Tibial artery (tissue), 4 donors: ENCODE measurements at regions not wholly inside any gene's neighbourhood (a gene's known extent, or its start where the extent isn't known, plus 50 kb on each side); places are given as distances from the start of the nearest gene placed in this dataset.

ENCODE experiments used
- DNase-seq, 2 donors: peaks; one replicate each; pipeline ENCODE4 v3.0.0-alpha.2; 2019
- H3K27ac ChIP-seq, 2 donors: fragments of 200-600 bp; sonication (generic) in 1 of 2; 1 replicate in 1 of 2; 2 replicates in 1 of 2; pipeline ENCODE4 v1.5.1; 2018 to 2019; ENCODE audit warnings: mild to moderate bottlenecking in 1 of 2
- H3K27me3 ChIP-seq, 2 donors: fragments of 200-600 bp; sonication (generic) in 1 of 2; one replicate each; pipeline versions ENCODE4 v1.5.1 to v1.6.0; 2016 to 2019
- H3K36me3 ChIP-seq, 3 donors: fragments of 200-600 bp; sonication (generic) in 2 of 3; one replicate each; pipeline ENCODE4 v1.5.1; 2016 to 2019; ENCODE audit warnings: mild to moderate bottlenecking in 2 of 3
- H3K4me1 ChIP-seq, 4 donors: fragments of 200-600 bp; sonication (generic) in 2 of 4; 1 replicate in 3 of 4; 2 replicates in 1 of 4; pipeline ENCODE4 v1.5.1; 2016 to 2019
- H3K4me3 ChIP-seq, 2 donors: fragments of 200-600 bp; sonication (generic) in 1 of 2; 1 replicate in 1 of 2; 2 replicates in 1 of 2; pipeline ENCODE4 v1.5.1; 2018 to 2019; ENCODE audit warnings: mild to moderate bottlenecking in 2 of 2
- H3K9me3 ChIP-seq, 3 donors: fragments of 200-600 bp; sonication (generic) in 1 of 3; one replicate each; pipeline ENCODE4 v1.5.1; 2016 to 2019
- CTCF ChIP-seq, 2 experiments: fragments of 200-600 bp in 1 of 2; fragments of 450-650 bp in 1 of 2; IDR thresholded peaks; one replicate each; pipeline ENCODE4 v1.5.1; 2017 to 2019; ENCODE audit warnings: antibody characterized with exemption in 2 of 2, mild to moderate bottlenecking in 1 of 2, moderate library complexity in 1 of 2
- intact Hi-C: fragments of 100-400 bp; cut with DNase I; formaldehyde crosslinking; loops from one replicate; pipeline ENCODE4 v1.15.0; 2023; ENCODE audit warnings: low total_unique reads

GRCh38 chr9:134978272-134978671 is 60.6 kb upstream of the FCN1 start:
- Histone ChIP-seq H3K4me1 (no peaks in the 10 kb centered on the region), H3K27me3 (peaks cover 0 to 18% of the 10 kb centered on the region in 2 donors), H3K36me3 (no peaks in the 10 kb centered on the region), H3K27ac (no peak overlapping the region), H3K9me3 (no peaks in the 10 kb centered on the region), H3K4me3 (no peak overlapping the region)
- intact Hi-C loops, result no loop called here
- DNase-seq, result peak in 1 of 2 donors; percentile 3
- no peak for TF ChIP-seq CTCF (IDR thresholded peaks at IDR 0.05)

GRCh38 chr9:134980516-134980915 is 62.8 kb upstream of the FCN1 start:
- TF ChIP-seq CTCF (IDR thresholded peaks at IDR 0.05), result no peak
- DNase-seq, result peak in 1 of 2 donors; percentile 55
- Histone ChIP-seq H3K27me3 (peaks cover 0 to 28% of the 10 kb centered on the region in 2 donors), H3K4me3 (no peak overlapping the region), H3K4me1 (no peaks in the 10 kb centered on the region), H3K9me3 (no peaks in the 10 kb centered on the region), H3K36me3 (no peaks in the 10 kb centered on the region), H3K27ac (no peak overlapping the region)
- intact Hi-C loops, result no loop called here

- Histone ChIP-seq H3K27me3 (peaks cover 0 to 28% of the 10 kb centered on the region in 2 donors), H3K9me3 (peaks cover 0 to 4% (median 0%) of the 10 kb centered on the region in 3 donors), H3K27ac (no peak overlapping the region), H3K36me3 (no peaks in the 10 kb centered on the region), H3K4me1 (no peaks in the 10 kb centered on the region), H3K4me3 (no peak overlapping the region)
- intact Hi-C loops, result no loop called here
- no peak for DNase-seq
- TF ChIP-seq CTCF (IDR thresholded peaks at IDR 0.05), result no peak
Observed at GRCh38 chr9:134980991-134981390, 63.3 kb upstream of the FCN1 start.

GRCh38 chr9:134981829-134982228 is 64.1 kb upstream of the FCN1 start:
- no peak for TF ChIP-seq CTCF (IDR thresholded peaks at IDR 0.05)
- Histone ChIP-seq H3K4me1 (no peaks in the 10 kb centered on the region), H3K27ac (no peak overlapping the region), H3K9me3 (peaks cover 0 to 8% (median 5%) of the 10 kb centered on the region in 3 donors), H3K27me3 (peaks cover 0 to 28% of the 10 kb centered on the region in 2 donors), H3K36me3 (no peaks in the 10 kb centered on the region), H3K4me3 (no peak overlapping the region)
- DNase-seq, result no peak
- intact Hi-C loops, result no loop called here

GRCh38 chr9:134982311-134982710 is 64.6 kb upstream of the FCN1 start:
- H3K27me3 ChIP-seq, result peaks cover 0 to 28% of the 10 kb centered on the region in 2 donors
- peak in 1 of 2 donors; percentile 35 for DNase-seq
- H3K9me3 ChIP-seq, result peaks cover 0 to 12% (median 10%) of the 10 kb centered on the region in 3 donors
- no peak for TF ChIP-seq CTCF (IDR thresholded peaks at IDR 0.05)
- H3K36me3 ChIP-seq, result no peaks in the 10 kb centered on the region
- H3K4me1 ChIP-seq, result no peaks in the 10 kb centered on the region
- intact Hi-C loops, result no loop called here
- H3K4me3 ChIP-seq, result no peak overlapping the region
- H3K27ac ChIP-seq, result no peak overlapping the region

- Histone ChIP-seq H3K27me3 (peaks cover 0 to 27% of the 10 kb centered on the region in 2 donors), H3K9me3 (peaks cover 0 to 20% (median 15%) of the 10 kb centered on the region in 3 donors), H3K36me3 (no peaks in the 10 kb centered on the region), H3K4me1 (no peaks in the 10 kb centered on the region), H3K4me3 (no peak overlapping the region), H3K27ac (no peak overlapping the region)
- peak in 1 of 2 donors; percentile 57 for DNase-seq
- TF ChIP-seq CTCF (IDR thresholded peaks at IDR 0.05), result peak in 1 of 2 experiments; percentile 22
- intact Hi-C loops, result no loop called here
Observed at GRCh38 chr9:134983074-134983473, 65.4 kb upstream of the FCN1 start.
